GM06990 (cell line): ENCODE measurements at regions not wholly inside any gene's neighbourhood (a gene's known extent, or its start where the extent isn't known, plus 50 kb on each side); places are given as distances from the start of the nearest gene placed in this dataset.
"Not testable (repeated sequence)": the region's sequence is repeated elsewhere in the genome, so short reads cannot be mapped to it uniquely, and the experiment has no call there.

ENCODE experiments used
- DNase-seq: peaks from one replicate; pipeline ENCODE4 v3.0.0-alpha.2; 2011; ENCODE audit not compliant: insufficient read length; ENCODE audit errors: extremely low read depth
- H3K27me3 ChIP-seq: replicated peaks from 2 replicates; pipeline ENCODE4 v1.6.0; 2011; ENCODE audit warnings: low read length; ENCODE audit not compliant: control insufficient read depth, insufficient read depth
- H3K36me3 ChIP-seq: 2 replicates; pipeline ENCODE4 v1.5.1; 2011; ENCODE audit warnings: low read length; ENCODE audit not compliant: control insufficient read depth, insufficient read depth
- H3K4me3 ChIP-seq: replicated peaks from 2 replicates; pipeline ENCODE4 v1.5.1; 2011; ENCODE audit warnings: low read depth, mild to moderate bottlenecking, control low read depth, low read length
- TF ChIP-seq, protein P1 (sequence below): IDR thresholded peaks from 2 replicates; pipeline ENCODE4 v1.5.1; 2011; ENCODE audit warnings: low read length, control low read depth, mild to moderate bottlenecking, inconsistent platforms; ENCODE audit not compliant: insufficient read depth, poor library complexity, severe bottlenecking

DNA sequence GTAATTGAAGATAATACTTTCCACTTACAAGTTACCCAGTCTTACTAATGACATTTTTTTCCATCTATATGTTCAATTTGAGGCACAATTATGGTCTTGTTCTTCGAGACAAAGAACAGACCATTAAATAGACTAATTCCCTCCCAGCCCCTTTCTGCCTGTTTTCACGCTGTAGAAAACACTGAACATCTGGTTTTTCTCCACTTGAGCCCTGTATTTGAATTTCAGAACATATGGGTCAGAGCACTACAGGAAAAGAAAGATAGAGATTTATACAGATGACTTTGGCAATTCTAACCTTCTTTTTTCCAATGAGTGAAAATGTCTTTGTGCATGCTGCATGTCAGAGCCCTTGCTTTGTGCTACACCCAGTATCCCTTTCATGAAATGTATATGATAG lies 506.9 kb downstream of the LRRC70 start:
- no peak overlapping the region for H3K4me3 ChIP-seq
- DNase-seq = no peak
- H3K27me3 ChIP-seq = no peaks in the 10 kb centered on the region
- H3K36me3 ChIP-seq = no peaks in the 10 kb centered on the region
- TF ChIP-seq, protein P1, sequence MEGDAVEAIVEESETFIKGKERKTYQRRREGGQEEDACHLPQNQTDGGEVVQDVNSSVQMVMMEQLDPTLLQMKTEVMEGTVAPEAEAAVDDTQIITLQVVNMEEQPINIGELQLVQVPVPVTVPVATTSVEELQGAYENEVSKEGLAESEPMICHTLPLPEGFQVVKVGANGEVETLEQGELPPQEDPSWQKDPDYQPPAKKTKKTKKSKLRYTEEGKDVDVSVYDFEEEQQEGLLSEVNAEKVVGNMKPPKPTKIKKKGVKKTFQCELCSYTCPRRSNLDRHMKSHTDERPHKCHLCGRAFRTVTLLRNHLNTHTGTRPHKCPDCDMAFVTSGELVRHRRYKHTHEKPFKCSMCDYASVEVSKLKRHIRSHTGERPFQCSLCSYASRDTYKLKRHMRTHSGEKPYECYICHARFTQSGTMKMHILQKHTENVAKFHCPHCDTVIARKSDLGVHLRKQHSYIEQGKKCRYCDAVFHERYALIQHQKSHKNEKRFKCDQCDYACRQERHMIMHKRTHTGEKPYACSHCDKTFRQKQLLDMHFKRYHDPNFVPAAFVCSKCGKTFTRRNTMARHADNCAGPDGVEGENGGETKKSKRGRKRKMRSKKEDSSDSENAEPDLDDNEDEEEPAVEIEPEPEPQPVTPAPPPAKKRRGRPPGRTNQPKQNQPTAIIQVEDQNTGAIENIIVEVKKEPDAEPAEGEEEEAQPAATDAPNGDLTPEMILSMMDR = no peak

DNA sequence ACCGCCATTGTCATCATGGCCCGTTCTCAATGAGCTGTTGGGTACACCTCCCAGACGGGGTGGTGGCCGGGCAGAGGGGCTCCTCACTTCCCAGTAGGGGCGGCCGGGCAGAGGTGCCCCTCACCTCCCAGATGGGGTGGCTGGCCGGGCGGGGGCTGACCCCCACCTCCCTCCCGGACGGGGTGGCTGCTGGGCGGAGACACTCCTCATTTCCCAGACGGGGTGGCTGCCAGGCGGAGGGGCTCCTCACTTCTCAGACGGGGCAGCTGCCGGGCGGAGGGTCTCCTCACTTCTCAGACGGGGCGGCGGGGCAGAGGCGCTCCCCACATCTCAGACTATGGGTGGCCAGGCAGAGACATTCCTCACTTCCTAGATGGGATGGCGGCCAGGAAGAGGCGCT lies 505.1 kb downstream of the LRRC70 start:
- H3K36me3 ChIP-seq, DNase-seq, H3K4me3 ChIP-seq, H3K27me3 ChIP-seq: not testable (repeated sequence)

DNA sequence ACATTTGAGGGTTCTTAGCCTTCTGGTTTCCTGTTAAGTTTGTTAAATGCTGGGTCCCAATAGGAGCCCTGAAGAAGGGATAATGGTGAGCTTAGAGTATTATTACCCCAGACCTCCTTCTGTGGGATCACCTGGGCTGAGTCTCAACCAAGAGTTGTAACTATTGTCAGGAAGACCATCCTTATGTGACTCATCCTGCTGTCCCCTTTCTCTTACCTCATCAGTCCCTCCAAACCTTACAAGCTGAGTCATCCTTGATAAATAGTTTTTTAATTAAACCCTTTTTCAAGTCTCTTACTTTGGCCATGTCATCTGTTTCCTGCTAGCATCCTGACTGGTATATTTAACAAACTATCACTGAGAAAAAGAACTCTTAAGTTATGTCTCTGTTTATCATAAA lies 502.8 kb downstream of the LRRC70 start:
- H3K36me3 ChIP-seq = no peaks in the 10 kb centered on the region
- H3K4me3 ChIP-seq = no peak overlapping the region
- TF ChIP-seq, protein P1 = no peak
- no peak for DNase-seq
- H3K27me3 ChIP-seq = no peaks in the 10 kb centered on the region

DNA sequence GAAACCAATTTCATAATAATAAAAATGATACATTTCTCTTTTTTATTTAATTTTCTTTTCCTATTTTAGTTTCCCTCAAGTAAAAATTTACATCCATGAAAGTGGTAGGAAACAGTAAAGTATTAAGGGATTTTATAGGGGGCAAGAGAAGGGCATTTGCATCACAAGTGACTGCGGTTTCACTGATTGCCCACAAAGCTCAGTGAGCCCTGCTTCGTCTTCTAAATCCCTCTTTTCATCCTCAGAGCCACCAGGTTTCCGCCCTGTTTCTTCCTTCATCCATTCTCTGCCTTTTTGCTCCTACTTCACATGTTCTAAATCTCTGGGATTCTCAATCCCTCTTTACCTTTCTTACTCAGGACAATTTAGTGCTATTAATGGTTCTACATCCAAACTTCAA lies 491.4 kb downstream of the LRRC70 start:
- Histone ChIP-seq H3K27me3 (no peaks in the 10 kb centered on the region; the same call in 1 of the 2 replicates), H3K4me3 (no peak overlapping the region), H3K36me3 (no peaks in the 10 kb centered on the region)
- TF ChIP-seq, protein P1 = no peak
- no peak for DNase-seq

DNA sequence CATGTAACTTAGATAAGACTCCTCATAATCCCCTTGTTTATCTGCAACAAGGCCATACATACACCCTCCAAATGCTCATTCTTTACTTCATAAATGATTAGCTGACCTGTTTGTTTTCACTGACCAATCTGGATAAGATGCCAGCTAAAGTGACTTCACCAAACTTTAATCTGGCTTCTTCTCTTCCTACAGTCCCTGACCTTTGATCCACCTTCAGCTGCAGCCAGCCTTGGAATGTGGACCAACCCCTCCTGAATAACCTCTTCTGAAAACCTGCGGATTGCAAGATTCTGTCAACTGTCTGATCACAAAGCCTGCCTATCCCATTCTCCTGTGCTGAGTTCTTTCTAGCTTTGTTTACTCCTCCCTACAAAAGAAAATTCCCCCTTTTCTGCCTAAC lies 476.8 kb downstream of the LRRC70 start:
- H3K27me3 ChIP-seq = no peaks in the 10 kb centered on the region
- no peaks in the 10 kb centered on the region for H3K36me3 ChIP-seq
- no peak overlapping the region for H3K4me3 ChIP-seq
- TF ChIP-seq, protein P1 = no peak
- DNase-seq = no peak

DNA sequence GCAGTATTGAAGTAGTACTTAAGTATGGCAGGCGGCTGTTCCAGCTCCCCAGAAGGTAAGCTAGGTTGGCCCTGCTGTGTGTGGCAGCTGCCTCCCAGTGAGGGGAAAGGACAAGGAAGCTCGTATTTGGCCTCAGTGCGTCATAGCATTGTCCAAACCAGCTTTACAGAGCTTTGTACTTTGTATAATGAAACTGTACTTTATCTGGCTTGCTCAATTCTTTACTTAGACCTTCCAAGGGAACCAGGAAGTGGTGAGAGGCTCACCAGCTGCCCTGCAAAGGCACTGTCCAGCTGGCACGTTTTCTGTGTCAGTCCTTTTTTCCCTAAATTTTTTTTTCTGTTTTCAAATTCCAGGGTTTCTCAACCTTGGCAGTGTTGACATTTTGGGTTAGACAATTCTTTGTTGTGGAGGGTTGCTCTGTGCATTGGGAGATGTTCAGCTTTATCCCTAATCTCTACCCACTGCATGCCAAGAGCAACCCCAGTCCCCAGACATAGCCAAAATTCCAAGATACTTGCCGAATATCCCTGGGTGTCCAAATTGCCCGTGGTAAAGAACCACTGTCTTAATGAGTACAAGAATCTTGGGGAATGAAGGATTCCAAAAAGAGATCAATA lies 474.5 kb downstream of the LRRC70 start:
- no peak for DNase-seq
- H3K27me3 ChIP-seq = no peaks in the 10 kb centered on the region
- H3K36me3 ChIP-seq = no peaks in the 10 kb centered on the region
- TF ChIP-seq, protein P1 = no peak
- no peak overlapping the region for H3K4me3 ChIP-seq
